Neural cell (in vitro differentiated cells): ENCODE measurements at regions not wholly inside any gene's neighbourhood (a gene's known extent, or its start where the extent isn't known, plus 50 kb on each side); places are given as distances from the start of the nearest gene placed in this dataset.

Experiments
- CTCF ChIP-seq: fragments of 450-650 bp; IDR thresholded peaks from 2 replicates; pipeline ENCODE4 v1.5.1; 2014; ENCODE audit warnings: antibody characterized with exemption, mild to moderate bottlenecking, moderate library complexity; ENCODE audit not compliant: poor library complexity, severe bottlenecking
- EZH2 ChIP-seq: fragments of 200-600, 300-800 bp; shearing (Covaris generic), sonication (generic); IDR thresholded peaks from 2 replicates; pipeline ENCODE4 v1.6.1; 2014; ENCODE audit warnings: antibody characterized with exemption, low read length, borderline replicate concordance, mild to moderate bottlenecking; ENCODE audit not compliant: insufficient read depth, poor library complexity, severe bottlenecking
- REST ChIP-seq: IDR thresholded peaks from 2 replicates; pipeline ENCODE4 v1.6.1; 2012; ENCODE audit warnings: borderline replicate concordance

DNA sequence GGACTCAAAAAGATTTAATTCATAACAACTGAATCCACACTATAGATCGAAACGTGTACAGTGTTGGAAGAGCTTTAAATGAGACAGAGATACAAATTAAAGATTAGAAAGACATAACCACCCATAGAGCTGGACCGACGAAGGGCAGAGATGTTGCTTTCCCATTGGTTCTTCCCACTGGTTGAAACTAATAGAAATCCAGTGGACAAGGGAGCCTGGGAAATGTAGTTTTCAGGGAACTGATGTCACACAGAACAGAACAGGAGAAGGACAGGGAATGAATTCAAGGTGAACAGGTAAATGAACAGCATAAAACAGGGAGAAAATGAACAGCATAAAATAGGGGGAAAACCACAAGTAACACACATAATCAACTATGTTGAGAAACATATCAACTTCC, 328.7 kb downstream of the ZNF621 start:
- TF ChIP-seq CTCF: no peak
- no peak for TF ChIP-seq EZH2
- no peak for TF ChIP-seq REST
